A549 (cell line): ENCODE measurements at regions not wholly inside any gene's neighbourhood (a gene's known extent, or its start where the extent isn't known, plus 50 kb on each side); places are given as distances from the start of the nearest gene placed in this dataset.
"Not testable (repeated sequence)": the region's sequence is repeated elsewhere in the genome, so short reads cannot be mapped to it uniquely, and the experiment has no call there.

Experiments used
- ATAC-seq, 2 experiments: fragments of 200-7000 bp in 1 of 2; fragments of >200 bp in 1 of 2; cut with Nextera tagmentation in 1 of 2; cut with Tn5 transposase in 1 of 2; 3 replicates each; pipeline versions ENCODE4 v1.8.0 to v1.9.1; 2018 to 2020; ENCODE audit warnings: mild to moderate bottlenecking in 1 of 2, moderate library complexity in 1 of 2
- CTCF ChIA-PET: fragments of 300-600 bp; sonication (Branson Sonifier 250); formaldehyde crosslinking; extraction: SDS; loops from one replicate; lab custom pipeline; 2021; ENCODE audit warnings: antibody characterized with exemption, inconsistent platforms; lab: Yijun Ruan, JAX
- POLR2A ChIA-PET: fragments of 350-600 bp; formaldehyde crosslinking; extraction: SDS; loops from one replicate; lab custom pipeline; 2021; ENCODE audit warnings: antibody characterized with exemption, inconsistent platforms; lab: Yijun Ruan, JAX
- DNase-seq, 2 experiments: peaks; one replicate each; pipeline versions ENCODE4 v3.0.0 to v3.0.0-alpha.2; 2011 to 2016; ENCODE audit warnings: low read depth in 1 of 2, low spot score in 1 of 2
- FAIRE-seq: peaks from 2 replicates; lab custom pipeline; 2011; peaks lifted over from hg19 to GRCh38; lab: Jason Lieb, UNC
- H3K27ac ChIP-seq, 2 experiments: fragments of >200 bp; sonication (Bioruptor Twin); formaldehyde crosslinking; 3 replicates each; pipeline ENCODE4 v1.5.1; 2016 to 2017
- H3K4me1 ChIP-seq: fragments of >200 bp; sonication (Bioruptor Twin); formaldehyde crosslinking; 3 replicates; pipeline ENCODE4 v1.6.1; 2016
- H3K4me2 ChIP-seq: fragments of >200 bp; sonication (Bioruptor Twin); formaldehyde crosslinking; 3 replicates; pipeline ENCODE4 v1.6.1; 2016
- H3K4me3 ChIP-seq: fragments of >200 bp; sonication (Bioruptor Twin); formaldehyde crosslinking; 3 replicates; pipeline ENCODE4 v1.5.1; 2016
- H3K9me3 ChIP-seq: fragments of >200 bp; sonication (Bioruptor Twin); formaldehyde crosslinking; 3 replicates; pipeline ENCODE4 v1.6.1; 2016
- CBX8 ChIP-seq: fragments of 200-600 bp; sonication (generic); IDR thresholded peaks from 2 replicates; pipeline ENCODE4 v1.6.1; 2016
- CHD2 ChIP-seq: fragments of 150-350 bp; IDR thresholded peaks from 2 replicates; pipeline ENCODE4 v1.6.1; 2014; ENCODE audit warnings: low read length; ENCODE audit not compliant: partially characterized antibody
- CTCF ChIP-seq: fragments of >200 bp; sonication (Bioruptor Twin); formaldehyde crosslinking; IDR thresholded peaks from 3 replicates; pipeline ENCODE4 v1.5.1; 2016
- EHF ChIP-seq: fragments of 250-450 bp; sonication (Bioruptor Pico); IDR thresholded peaks from 2 replicates; pipeline ENCODE4 v1.5.0; 2020; ENCODE audit warnings: mild to moderate bottlenecking
- EHMT2 ChIP-seq: fragments of 200-600 bp; sonication (generic); IDR thresholded peaks from 2 replicates; pipeline ENCODE4 v1.6.1; 2016; ENCODE audit warnings: antibody characterized with exemption, low read depth, mild to moderate bottlenecking, moderate library complexity
- FOXS1 ChIP-seq: fragments of 250-450 bp; sonication (Bioruptor Pico); IDR thresholded peaks from 2 replicates; pipeline ENCODE4 v1.5.0; 2020; ENCODE audit warnings: mild to moderate bottlenecking, moderate library complexity
- HOXA7 ChIP-seq: fragments of 250-450 bp; sonication (Bioruptor Pico); IDR thresholded peaks from 2 replicates; pipeline ENCODE4 v1.5.0; 2020; ENCODE audit warnings: mild to moderate bottlenecking, moderate library complexity
- HOXB5 ChIP-seq: fragments of 250-450 bp; sonication (Bioruptor Pico); IDR thresholded peaks from 2 replicates; pipeline ENCODE4 v1.5.0; 2020; ENCODE audit warnings: mild to moderate bottlenecking, moderate library complexity
- KDM5A ChIP-seq: fragments of 200-600 bp; sonication (generic); IDR thresholded peaks from 2 replicates; pipeline ENCODE4 v1.6.1; 2016; ENCODE audit warnings: antibody characterized with exemption, mild to moderate bottlenecking
- MAZ ChIP-seq: fragments of 150-350 bp; IDR thresholded peaks from 2 replicates; pipeline ENCODE4 v1.6.1; 2014; ENCODE audit warnings: antibody characterized with exemption, low read depth, low read length, borderline replicate concordance
- NFE2L2 ChIP-seq: fragments of 150-350 bp; conservative IDR thresholded peaks from 2 replicates; pipeline ENCODE4 v1.6.1; 2014; ENCODE audit warnings: low read length
- NR3C1 ChIP-seq: fragments of >200 bp; sonication (Bioruptor Twin); formaldehyde crosslinking; IDR thresholded peaks from 3 replicates; pipeline ENCODE4 v1.6.1; 2017
- POLR2A ChIP-seq: IDR thresholded peaks from 2 replicates; pipeline ENCODE4 v1.6.1; 2012; ENCODE audit warnings: mild to moderate bottlenecking, low read length
- POLR2AphosphoS2 ChIP-seq: conservative IDR thresholded peaks from 2 replicates; pipeline ENCODE4 v1.6.1; 2012; ENCODE audit warnings: low read length, improper control_type of control experiment, inconsistent platforms
- RARB ChIP-seq: fragments of 250-450 bp; sonication (Bioruptor Pico); IDR thresholded peaks from 2 replicates; pipeline ENCODE4 v1.8.0; 2021; ENCODE audit warnings: mild to moderate bottlenecking, moderate library complexity
- RNF2 ChIP-seq: fragments of 200-600 bp; sonication (generic); IDR thresholded peaks from 2 replicates; pipeline ENCODE4 v1.6.1; 2016; ENCODE audit warnings: low read depth, mild to moderate bottlenecking, antibody characterized with exemption, moderate library complexity, borderline replicate concordance
- SMC3 ChIP-seq: fragments of >200 bp; sonication (Bioruptor Twin); formaldehyde crosslinking; IDR thresholded peaks from 3 replicates; pipeline ENCODE4 v1.6.1; 2018; ENCODE audit warnings: inconsistent platforms
- SREBF2 ChIP-seq: fragments of 450-650 bp; IDR thresholded peaks from 2 replicates; pipeline ENCODE4 v1.6.1; 2014; ENCODE audit warnings: mild to moderate bottlenecking, moderate library complexity
- TFCP2L1 ChIP-seq: fragments of 250-450 bp; sonication (Bioruptor Pico); IDR thresholded peaks from 2 replicates; pipeline ENCODE4 v1.5.0; 2021; ENCODE audit warnings: mild to moderate bottlenecking
- ZC3H11A ChIP-seq: fragments of 450-650 bp; IDR thresholded peaks from 2 replicates; pipeline ENCODE4 v1.6.1; 2014; ENCODE audit warnings: antibody characterized with exemption, mild to moderate bottlenecking
- ZFP36 ChIP-seq: fragments of 450-650 bp; IDR thresholded peaks from 2 replicates; pipeline ENCODE4 v1.6.1; 2014; ENCODE audit warnings: borderline replicate concordance; ENCODE audit not compliant: partially characterized antibody
- WGBS: methylation state at CpG from one replicate; pipeline ENCODE4 v1.1.6; 2017; ENCODE audit errors: missing lambda C conversion rate; 5-methylcytosine and 5-hydroxymethylcytosine counted together
- TF ChIP-seq, protein P1 (sequence below): fragments of 250-450 bp; sonication (Bioruptor Pico); IDR thresholded peaks from 2 replicates; pipeline ENCODE4 v1.5.0; 2020; ENCODE audit warnings: low read depth, mild to moderate bottlenecking, moderate library complexity
- TF ChIP-seq, protein P2 (sequence below): IDR thresholded peaks from 2 replicates; pipeline ENCODE4 v1.6.1; 2012

- CTCF ChIA-PET = no interaction called here
- H3K4me1 ChIP-seq = no peaks in the 10 kb centered on the region
- 9% methylated on average over 3 of the region's 3 CpGs for whole genome bisulfite sequencing
- no peak for TF ChIP-seq CBX8
- TF ChIP-seq, protein P1, sequence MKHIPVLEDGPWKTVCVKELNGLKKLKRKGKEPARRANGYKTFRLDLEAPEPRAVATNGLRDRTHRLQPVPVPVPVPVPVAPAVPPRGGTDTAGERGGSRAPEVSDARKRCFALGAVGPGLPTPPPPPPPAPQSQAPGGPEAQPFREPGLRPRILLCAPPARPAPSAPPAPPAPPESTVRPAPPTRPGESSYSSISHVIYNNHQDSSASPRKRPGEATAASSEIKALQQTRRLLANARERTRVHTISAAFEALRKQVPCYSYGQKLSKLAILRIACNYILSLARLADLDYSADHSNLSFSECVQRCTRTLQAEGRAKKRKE (CRISPR knock-in tag) = no peak
- TF ChIP-seq FOXS1 (CRISPR knock-in tag) = no peak
- no peak for TF ChIP-seq TFCP2L1 (CRISPR knock-in tag)
- TF ChIP-seq NR3C1 = no peak
- no peak for TF ChIP-seq CTCF
- TF ChIP-seq EHF (CRISPR knock-in tag) = no peak
- TF ChIP-seq KDM5A = no peak
- no peak overlapping the region for H3K4me2 ChIP-seq
- H3K9me3 ChIP-seq = no peaks in the 10 kb centered on the region
- POLR2A ChIA-PET = no interaction called here
- DNase-seq = no peak
- FAIRE-seq = no peak
- H3K27ac ChIP-seq = no peak overlapping the region
- no peak overlapping the region for H3K4me3 ChIP-seq
- peak; percentile 30 to 62; a peak in 1 of 6 replicates for ATAC-seq
These were observed 892.6 kb downstream of the TAF11L14 start for GRCh38 chr5:18526792-18527405.

- CTCF ChIA-PET = no interaction called here
- FAIRE-seq = no peak
- TF ChIP-seq SMC3 (no peak), ZC3H11A (no peak), HOXA7 (CRISPR knock-in tag) (no peak), MAZ (no peak), HOXB5 (no peak), POLR2AphosphoS2 (no peak), POLR2A (no peak), RARB (CRISPR knock-in tag) (no peak), KDM5A (no peak), ZFP36 (no peak), CHD2 (no peak), SREBF2 (no peak), EHMT2 (no peak), RNF2 (no peak)
- TF ChIP-seq, protein P2, sequence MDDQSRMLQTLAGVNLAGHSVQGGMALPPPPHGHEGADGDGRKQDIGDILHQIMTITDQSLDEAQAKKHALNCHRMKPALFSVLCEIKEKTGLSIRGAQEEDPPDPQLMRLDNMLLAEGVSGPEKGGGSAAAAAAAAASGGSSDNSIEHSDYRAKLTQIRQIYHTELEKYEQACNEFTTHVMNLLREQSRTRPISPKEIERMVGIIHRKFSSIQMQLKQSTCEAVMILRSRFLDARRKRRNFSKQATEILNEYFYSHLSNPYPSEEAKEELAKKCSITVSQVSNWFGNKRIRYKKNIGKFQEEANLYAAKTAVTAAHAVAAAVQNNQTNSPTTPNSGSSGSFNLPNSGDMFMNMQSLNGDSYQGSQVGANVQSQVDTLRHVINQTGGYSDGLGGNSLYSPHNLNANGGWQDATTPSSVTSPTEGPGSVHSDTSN = no peak
- no peaks in the 10 kb centered on the region for H3K4me1 ChIP-seq
- no peaks in the 10 kb centered on the region for H3K9me3 ChIP-seq
- H3K4me2 ChIP-seq = no peak overlapping the region
- POLR2A ChIA-PET = no interaction called here
- no peak overlapping the region for H3K27ac ChIP-seq
- no peak for DNase-seq
- WGBS = 20% methylated on average over 7 of the region's 7 CpGs
- no peak overlapping the region for H3K4me3 ChIP-seq
- no peak for ATAC-seq
These were observed 898.9 kb downstream of the TAF11L14 start for GRCh38 chr5:18533137-18533536.

GRCh38 chr5:18534119-18534518 lies 899.9 kb downstream of the TAF11L14 start:
- WGBS = 50% methylated on average over 3 of the region's 3 CpGs
- Histone ChIP-seq H3K4me1 (no peaks in the 10 kb centered on the region), H3K27ac (no peak overlapping the region), H3K4me3 (no peak overlapping the region), H3K9me3 (no peaks in the 10 kb centered on the region), H3K4me2 (no peak overlapping the region)
- CTCF ChIA-PET = interaction anchor here (1.3 kb wide), 1 partner anchor 13 kb away, joined by 3 read pairs; no protein-coding TSS in a partner anchor
- TF ChIP-seq ZC3H11A = no peak
- no peak for TF ChIP-seq NFE2L2
- TF ChIP-seq, protein P2 = no peak
- FAIRE-seq (no peak), DNase-seq (no peak), ATAC-seq (no peak)
- POLR2A ChIA-PET = no interaction called here

GRCh38 chr5:18535753-18536152 lies 901.5 kb downstream of the TAF11L14 start:
- ATAC-seq, H3K9me3 ChIP-seq, H3K4me3 ChIP-seq, POLR2A ChIA-PET, DNase-seq, CTCF ChIA-PET, H3K4me1 ChIP-seq, H3K4me2 ChIP-seq, H3K27ac ChIP-seq, FAIRE-seq: not testable (repeated sequence)
- 12% methylated on average over 4 of the region's 7 CpGs for WGBS
